ENCODE measurements at regions not wholly inside any gene's neighbourhood (a gene's known extent, or its start where the extent isn't known, plus 50 kb on each side); places are given as distances from the start of the nearest gene placed in this dataset.
A peak's percentile ranks its signal among the peaks of the same experiment; 100 is the strongest.

- Histone ChIP-seq H3K4me3 (ENCODE audit: low read length in 2 of 2) (no peak overlapping the region), H2BK120ac (ENCODE audit: low read depth, low read length) (no peak overlapping the region), H2AK5ac (ENCODE audit: low read depth, low read length) (peak overlapping the region; percentile 84), H3K27me3 (ENCODE audit: control insufficient read depth in 3 of 3, insufficient read depth in 3 of 3, low read depth in 1 of 3, low read length in 3 of 3) (no peaks in the 10 kb centered on the region), H3K4me1 (ENCODE audit: control insufficient read depth in 2 of 2, insufficient read depth in 1 of 2, low read depth in 1 of 2, low read length in 2 of 2) (peaks cover 0 to 9% of the 10 kb centered on the region in 2 donors), H3K9ac (ENCODE audit: low read depth, low read length, poor library complexity) (no peak overlapping the region), H2BK12ac (ENCODE audit: low read length) (no peak overlapping the region), H3K23ac (ENCODE audit: low read depth, low read length, poor library complexity) (peak overlapping the region; percentile 80), H4K8ac (ENCODE audit: low read depth, low read length) (no peak overlapping the region), H3K4ac (ENCODE audit: low read length) (no peak overlapping the region), H3K9me3 (replicated peaks in 1 of 2; ENCODE audit: control insufficient read depth in 2 of 2, insufficient read depth in 1 of 2, low read depth in 1 of 2, low read length in 2 of 2) (peaks cover 13 to 17% of the 10 kb centered on the region in 2 donors), H2BK15ac (ENCODE audit: low read length) (peak overlapping the region; percentile 37), H3K14ac (ENCODE audit: low read length) (no peak overlapping the region), H3K4me2 (ENCODE audit: insufficient read depth, low read length, poor library complexity, severe bottlenecking) (no peak overlapping the region), H3K18ac (ENCODE audit: low read length) (peak overlapping the region; percentile 87), H3K79me1 (ENCODE audit: low read depth, low read length) (no peaks in the 10 kb centered on the region), H2AFZ (ENCODE audit: low read length) (no peak overlapping the region), H3K36me3 (replicated peaks in 1 of 2; ENCODE audit: control insufficient read depth in 2 of 2, insufficient read depth in 2 of 2, low read length in 2 of 2) (no peaks in the 10 kb centered on the region), H4K91ac (ENCODE audit: low read depth, low read length, poor library complexity) (peak overlapping the region; percentile 53), H2BK5ac (ENCODE audit: low read length) (peak overlapping the region; percentile 39), H3K27ac (replicated peaks; ENCODE audit: low read length) (no peak overlapping the region)
- no CpG with 5 or more reads among the region's 7 CpGs for WGBS, 2 donors (ENCODE audit: extremely low coverage in 2 of 2, insufficient read length in 2 of 2, insufficient replicate concordance in 1 of 2)
- DNase-seq (ENCODE audit: low spot score), result no peak
Measured at GRCh38 chr4:96652821-96653220, 812.9 kb downstream of the PDHA2 start.

GRCh38 chr4:96654045-96654444 lies 814.2 kb downstream of the PDHA2 start:
- no CpG with 5 or more reads among the region's 6 CpGs for WGBS, 2 donors (ENCODE audit: extremely low coverage in 2 of 2, insufficient read length in 2 of 2, insufficient replicate concordance in 1 of 2)
- H3K9me3 ChIP-seq (replicated peaks in 1 of 2; ENCODE audit: control insufficient read depth in 2 of 2, insufficient read depth in 1 of 2, low read depth in 1 of 2, low read length in 2 of 2), result peaks cover 13 to 20% of the 10 kb centered on the region in 2 donors
- H2AFZ ChIP-seq (ENCODE audit: low read length), result no peak overlapping the region

GRCh38 chr4:96670381-96670780 lies 830.5 kb downstream of the PDHA2 start:
- Histone ChIP-seq H4K91ac (ENCODE audit: low read depth, low read length, poor library complexity) (no peak overlapping the region), H2AFZ (ENCODE audit: low read length) (no peak overlapping the region), H3K4me2 (ENCODE audit: insufficient read depth, low read length, poor library complexity, severe bottlenecking) (no peak overlapping the region), H3K27ac (replicated peaks; ENCODE audit: low read length) (no peak overlapping the region), H3K9me3 (replicated peaks in 1 of 2; ENCODE audit: control insufficient read depth in 2 of 2, insufficient read depth in 1 of 2, low read depth in 1 of 2, low read length in 2 of 2) (no peaks in the 10 kb centered on the region), H3K18ac (ENCODE audit: low read length) (no peak overlapping the region), H3K79me1 (ENCODE audit: low read depth, low read length) (no peaks in the 10 kb centered on the region), H3K27me3 (ENCODE audit: control insufficient read depth in 3 of 3, insufficient read depth in 3 of 3, low read depth in 1 of 3, low read length in 3 of 3) (no peaks in the 10 kb centered on the region), H3K4me1 (ENCODE audit: control insufficient read depth in 2 of 2, insufficient read depth in 1 of 2, low read depth in 1 of 2, low read length in 2 of 2) (no peaks in the 10 kb centered on the region), H2BK5ac (ENCODE audit: low read length) (no peak overlapping the region), H3K9ac (ENCODE audit: low read depth, low read length, poor library complexity) (no peak overlapping the region), H3K4ac (ENCODE audit: low read length) (no peak overlapping the region), H3K23ac (ENCODE audit: low read depth, low read length, poor library complexity) (no peak overlapping the region), H3K36me3 (replicated peaks in 1 of 2; ENCODE audit: control insufficient read depth in 2 of 2, insufficient read depth in 2 of 2, low read length in 2 of 2) (no peaks in the 10 kb centered on the region), H2BK15ac (ENCODE audit: low read length) (no peak overlapping the region), H2AK5ac (ENCODE audit: low read depth, low read length) (no peak overlapping the region), H2BK12ac (ENCODE audit: low read length) (no peak overlapping the region), H4K8ac (ENCODE audit: low read depth, low read length) (no peak overlapping the region), H3K4me3 (ENCODE audit: low read length in 2 of 2) (no peak overlapping the region), H3K14ac (ENCODE audit: low read length) (no peak overlapping the region), H2BK120ac (ENCODE audit: low read depth, low read length) (no peak overlapping the region)
- no peak for DNase-seq (ENCODE audit: low spot score)
- WGBS, 2 donors (ENCODE audit: extremely low coverage in 2 of 2, insufficient read length in 2 of 2, insufficient replicate concordance in 1 of 2), result no CpG with 5 or more reads among the region's 2 CpGs

More at GRCh38 chr4:96654045-96654444, 814.2 kb downstream of the PDHA2 start:
- Histone ChIP-seq H3K4me1 (ENCODE audit: control insufficient read depth in 2 of 2, insufficient read depth in 1 of 2, low read depth in 1 of 2, low read length in 2 of 2) (peaks cover 0 to 9% of the 10 kb centered on the region in 2 donors), H3K36me3 (replicated peaks in 1 of 2; ENCODE audit: control insufficient read depth in 2 of 2, insufficient read depth in 2 of 2, low read length in 2 of 2) (no peaks in the 10 kb centered on the region), H2BK5ac (ENCODE audit: low read length) (no peak overlapping the region), H3K4me3 (ENCODE audit: low read length in 2 of 2) (no peak overlapping the region), H4K8ac (ENCODE audit: low read depth, low read length) (no peak overlapping the region), H3K4ac (ENCODE audit: low read length) (no peak overlapping the region), H3K23ac (ENCODE audit: low read depth, low read length, poor library complexity) (no peak overlapping the region), H2BK12ac (ENCODE audit: low read length) (peak overlapping the region; percentile 99), H3K27me3 (ENCODE audit: control insufficient read depth in 3 of 3, insufficient read depth in 3 of 3, low read depth in 1 of 3, low read length in 3 of 3) (no peaks in the 10 kb centered on the region), H3K18ac (ENCODE audit: low read length) (peak overlapping the region; percentile 4), H3K9ac (ENCODE audit: low read depth, low read length, poor library complexity) (no peak overlapping the region), H4K91ac (ENCODE audit: low read depth, low read length, poor library complexity) (peak overlapping the region; percentile 11), H3K14ac (ENCODE audit: low read length) (peak overlapping the region; percentile 40), H3K27ac (replicated peaks; ENCODE audit: low read length) (no peak overlapping the region), H2AK5ac (ENCODE audit: low read depth, low read length) (no peak overlapping the region), H3K4me2 (ENCODE audit: insufficient read depth, low read length, poor library complexity, severe bottlenecking) (no peak overlapping the region), H2BK120ac (ENCODE audit: low read depth, low read length) (no peak overlapping the region), H2BK15ac (ENCODE audit: low read length) (peak overlapping the region; percentile 93), H3K79me1 (ENCODE audit: low read depth, low read length) (no peaks in the 10 kb centered on the region)
- no peak for DNase-seq (ENCODE audit: low spot score)

GRCh38 chr4:96675416-96675815 lies 835.5 kb downstream of the PDHA2 start:
- Histone ChIP-seq H2AFZ (ENCODE audit: low read length) (no peak overlapping the region), H3K18ac (ENCODE audit: low read length) (no peak overlapping the region), H2BK12ac (ENCODE audit: low read length) (no peak overlapping the region), H3K27ac (replicated peaks; ENCODE audit: low read length) (no peak overlapping the region), H3K4me3 (ENCODE audit: low read length in 2 of 2) (no peak overlapping the region), H3K79me1 (ENCODE audit: low read depth, low read length) (no peaks in the 10 kb centered on the region), H2BK120ac (ENCODE audit: low read depth, low read length) (no peak overlapping the region), H3K4me2 (ENCODE audit: insufficient read depth, low read length, poor library complexity, severe bottlenecking) (no peak overlapping the region), H3K36me3 (replicated peaks in 1 of 2; ENCODE audit: control insufficient read depth in 2 of 2, insufficient read depth in 2 of 2, low read length in 2 of 2) (no peaks in the 10 kb centered on the region), H3K4ac (ENCODE audit: low read length) (no peak overlapping the region), H2BK15ac (ENCODE audit: low read length) (no peak overlapping the region), H3K9ac (ENCODE audit: low read depth, low read length, poor library complexity) (no peak overlapping the region), H3K9me3 (replicated peaks in 1 of 2; ENCODE audit: control insufficient read depth in 2 of 2, insufficient read depth in 1 of 2, low read depth in 1 of 2, low read length in 2 of 2) (no peaks in the 10 kb centered on the region), H2BK5ac (ENCODE audit: low read length) (no peak overlapping the region), H4K8ac (ENCODE audit: low read depth, low read length) (no peak overlapping the region), H4K91ac (ENCODE audit: low read depth, low read length, poor library complexity) (no peak overlapping the region), H3K14ac (ENCODE audit: low read length) (no peak overlapping the region), H3K27me3 (ENCODE audit: control insufficient read depth in 3 of 3, insufficient read depth in 3 of 3, low read depth in 1 of 3, low read length in 3 of 3) (no peaks in the 10 kb centered on the region), H2AK5ac (ENCODE audit: low read depth, low read length) (no peak overlapping the region), H3K23ac (ENCODE audit: low read depth, low read length, poor library complexity) (no peak overlapping the region), H3K4me1 (ENCODE audit: control insufficient read depth in 2 of 2, insufficient read depth in 1 of 2, low read depth in 1 of 2, low read length in 2 of 2) (no peaks in the 10 kb centered on the region)
- WGBS, 2 donors (ENCODE audit: extremely low coverage in 2 of 2, insufficient read length in 2 of 2, insufficient replicate concordance in 1 of 2), result no CpG with 5 or more reads among the region's 1 CpG
- no peak for DNase-seq (ENCODE audit: low spot score)
